Ishikawa (cell line): ENCODE measurements at regions not wholly inside any gene's neighbourhood (a gene's known extent, or its start where the extent isn't known, plus 50 kb on each side); places are given as distances from the start of the nearest gene placed in this dataset.

ENCODE experiments used
- CEBPB ChIP-seq: IDR thresholded peaks from 2 replicates; pipeline ENCODE4 v1.6.1; 2012
- CREB1 ChIP-seq: IDR thresholded peaks from 2 replicates; pipeline ENCODE4 v1.6.1; 2012; ENCODE audit warnings: low read depth
- EGR1 ChIP-seq: IDR thresholded peaks from 2 replicates; pipeline ENCODE4 v1.6.1; 2012
- EP300 ChIP-seq: IDR thresholded peaks from 2 replicates; pipeline ENCODE4 v1.6.1; 2012; ENCODE audit warnings: borderline replicate concordance
- FOXM1 ChIP-seq: IDR thresholded peaks from 2 replicates; pipeline ENCODE4 v1.6.1; 2012; ENCODE audit warnings: low read depth, borderline replicate concordance
- RAD21 ChIP-seq: IDR thresholded peaks from 2 replicates; pipeline ENCODE4 v1.6.1; 2012; ENCODE audit warnings: low read depth
- REST ChIP-seq: IDR thresholded peaks from 2 replicates; pipeline ENCODE4 v1.6.1; 2012; ENCODE audit warnings: low read depth, mild to moderate bottlenecking
- TAF1 ChIP-seq: IDR thresholded peaks from 2 replicates; pipeline ENCODE4 v1.6.1; 2012; ENCODE audit warnings: low read depth, mild to moderate bottlenecking
- TCF12 ChIP-seq: IDR thresholded peaks from 2 replicates; pipeline ENCODE4 v1.6.1; 2012; ENCODE audit warnings: low read depth
- TEAD4 ChIP-seq: IDR thresholded peaks from 2 replicates; pipeline ENCODE4 v1.6.1; 2012
- YY1 ChIP-seq: IDR thresholded peaks from 2 replicates; pipeline ENCODE4 v1.6.1; 2012; ENCODE audit warnings: low read depth
- ZBTB7A ChIP-seq: IDR thresholded peaks from 2 replicates; pipeline ENCODE4 v1.6.1; 2012; ENCODE audit warnings: low read depth
- TF ChIP-seq, protein P1 (sequence below): IDR thresholded peaks from 2 replicates; pipeline ENCODE4 v1.6.1; 2012

GRCh38 chr13:85366759-85367417, 432.3 kb downstream of the SLITRK6 start:
- no peak for TF ChIP-seq CEBPB
- no peak for TF ChIP-seq TCF12
- no peak for TF ChIP-seq REST
- TF ChIP-seq YY1 = no peak
- TF ChIP-seq TEAD4 = no peak
- TF ChIP-seq RAD21 = no peak
- TF ChIP-seq CREB1 = no peak
- no peak for TF ChIP-seq EP300
- no peak for TF ChIP-seq TAF1
- no peak for TF ChIP-seq EGR1
- no peak for TF ChIP-seq ZBTB7A
- TF ChIP-seq FOXM1 = no peak
- TF ChIP-seq, protein P1, sequence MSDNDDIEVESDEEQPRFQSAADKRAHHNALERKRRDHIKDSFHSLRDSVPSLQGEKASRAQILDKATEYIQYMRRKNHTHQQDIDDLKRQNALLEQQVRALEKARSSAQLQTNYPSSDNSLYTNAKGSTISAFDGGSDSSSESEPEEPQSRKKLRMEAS = no peak
